ENCODE measurements at regions not wholly inside any gene's neighbourhood (a gene's known extent, or its start where the extent isn't known, plus 50 kb on each side); places are given as distances from the start of the nearest gene placed in this dataset.

GRCh38 chr6:81093051-81093450 is 659.4 kb downstream of the TENT5A start:
- Histone ChIP-seq H3K9me3 (ENCODE audit: control insufficient read depth in 2 of 2, low read length in 2 of 2) (no peaks in the 10 kb centered on the region), H3K4me1 (ENCODE audit: control insufficient read depth, insufficient read depth, low read length) (no peaks in the 10 kb centered on the region), H3K27me3 (ENCODE audit: control insufficient read depth in 1 of 2, insufficient read depth in 2 of 2, low read length in 2 of 2) (no peaks in the 10 kb centered on the region), H3K36me3 (ENCODE audit: control insufficient read depth in 2 of 2, insufficient read depth in 2 of 2, low read length in 2 of 2) (no peaks in the 10 kb centered on the region), H3K27ac (ENCODE audit: low read length) (no peak overlapping the region), H3K4me3 (ENCODE audit: low read length in 2 of 2) (no peak overlapping the region), H3K9ac (ENCODE audit: low read length in 2 of 2) (no peak overlapping the region)

GRCh38 chr6:81088145-81088544 is 664.3 kb downstream of the TENT5A start:
- no peak overlapping the region for H3K4me3 ChIP-seq (ENCODE audit: low read length in 2 of 2)
- no peak overlapping the region for H3K27ac ChIP-seq (ENCODE audit: low read length)

DNA sequence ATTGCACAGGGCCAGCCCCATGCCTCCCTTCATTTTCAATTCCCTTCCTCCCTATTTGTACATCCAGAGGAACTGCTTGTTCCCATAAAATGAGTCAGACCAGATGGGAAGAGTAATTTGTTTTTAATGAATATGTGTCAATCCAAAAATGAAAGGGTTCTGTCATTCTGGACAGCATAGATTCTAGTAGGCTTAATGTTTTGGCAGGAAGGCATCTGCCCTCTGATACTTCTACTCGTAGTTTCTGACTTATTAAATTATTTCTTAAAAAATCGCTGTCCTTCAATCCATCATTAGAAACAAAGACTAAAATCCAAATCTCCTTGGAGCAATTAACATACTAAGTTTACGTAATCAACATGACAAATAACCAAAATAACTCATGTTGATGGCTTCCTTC is 665.5 kb downstream of the TENT5A start:
- H3K4me3 ChIP-seq (ENCODE audit: low read length in 2 of 2): no peak overlapping the region
- H3K36me3 ChIP-seq (ENCODE audit: control insufficient read depth in 2 of 2, insufficient read depth in 2 of 2, low read length in 2 of 2): no peaks in the 10 kb centered on the region
- H3K9me3 ChIP-seq (ENCODE audit: control insufficient read depth in 2 of 2, low read length in 2 of 2): no peaks in the 10 kb centered on the region
- H3K27me3 ChIP-seq (ENCODE audit: control insufficient read depth in 1 of 2, insufficient read depth in 2 of 2, low read length in 2 of 2): no peaks in the 10 kb centered on the region
- H3K27ac ChIP-seq (ENCODE audit: low read length): no peak overlapping the region
- H3K9ac ChIP-seq (ENCODE audit: low read length in 2 of 2): no peak overlapping the region
- no peaks in the 10 kb centered on the region for H3K4me1 ChIP-seq (ENCODE audit: control insufficient read depth, insufficient read depth, low read length)

More at GRCh38 chr6:81088145-81088544, 664.3 kb downstream of the TENT5A start:
- H3K9ac ChIP-seq (ENCODE audit: low read length in 2 of 2): no peak overlapping the region
- no peaks in the 10 kb centered on the region for H3K27me3 ChIP-seq (ENCODE audit: control insufficient read depth in 1 of 2, insufficient read depth in 2 of 2, low read length in 2 of 2)
- H3K9me3 ChIP-seq (ENCODE audit: control insufficient read depth in 2 of 2, low read length in 2 of 2): no peaks in the 10 kb centered on the region
- H3K4me1 ChIP-seq (ENCODE audit: control insufficient read depth, insufficient read depth, low read length): no peaks in the 10 kb centered on the region
- no peaks in the 10 kb centered on the region for H3K36me3 ChIP-seq (ENCODE audit: control insufficient read depth in 2 of 2, insufficient read depth in 2 of 2, low read length in 2 of 2)

DNA sequence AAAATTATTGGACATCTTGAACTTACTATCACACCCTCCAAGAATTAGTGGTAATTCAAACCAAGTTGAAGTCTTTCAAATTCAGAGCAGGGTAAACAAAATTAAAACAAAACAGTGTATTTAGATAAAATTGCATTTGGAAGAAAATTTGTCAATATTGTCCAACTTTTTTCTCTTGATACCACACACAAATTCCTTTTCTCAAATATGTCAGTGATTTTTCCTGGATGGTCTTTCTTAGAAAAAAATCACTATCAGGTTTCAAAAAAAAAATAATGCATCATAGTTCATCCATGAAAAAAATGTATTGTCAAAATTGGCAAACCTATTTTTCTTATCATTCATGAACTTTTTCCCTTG is 667.1 kb downstream of the TENT5A start:
- Histone ChIP-seq H3K4me3 (ENCODE audit: low read length in 2 of 2) (no peak overlapping the region), H3K9me3 (ENCODE audit: control insufficient read depth in 2 of 2, low read length in 2 of 2) (no peaks in the 10 kb centered on the region), H3K4me1 (ENCODE audit: control insufficient read depth, insufficient read depth, low read length) (no peaks in the 10 kb centered on the region), H3K36me3 (ENCODE audit: control insufficient read depth in 2 of 2, insufficient read depth in 2 of 2, low read length in 2 of 2) (no peaks in the 10 kb centered on the region), H3K27ac (ENCODE audit: low read length) (no peak overlapping the region), H3K27me3 (ENCODE audit: control insufficient read depth in 1 of 2, insufficient read depth in 2 of 2, low read length in 2 of 2) (no peaks in the 10 kb centered on the region), H3K9ac (ENCODE audit: low read length in 2 of 2) (no peak overlapping the region)

- Histone ChIP-seq H3K9ac (ENCODE audit: low read length in 2 of 2) (no peak overlapping the region), H3K27ac (ENCODE audit: low read length) (no peak overlapping the region), H3K4me3 (ENCODE audit: low read length in 2 of 2) (no peak overlapping the region), H3K27me3 (ENCODE audit: control insufficient read depth in 1 of 2, insufficient read depth in 2 of 2, low read length in 2 of 2) (no peaks in the 10 kb centered on the region), H3K9me3 (ENCODE audit: control insufficient read depth in 2 of 2, low read length in 2 of 2) (no peaks in the 10 kb centered on the region), H3K4me1 (ENCODE audit: control insufficient read depth, insufficient read depth, low read length) (no peaks in the 10 kb centered on the region), H3K36me3 (ENCODE audit: control insufficient read depth in 2 of 2, insufficient read depth in 2 of 2, low read length in 2 of 2) (no peaks in the 10 kb centered on the region)
Measured at GRCh38 chr6:81084776-81085430, 667.6 kb downstream of the TENT5A start.

DNA sequence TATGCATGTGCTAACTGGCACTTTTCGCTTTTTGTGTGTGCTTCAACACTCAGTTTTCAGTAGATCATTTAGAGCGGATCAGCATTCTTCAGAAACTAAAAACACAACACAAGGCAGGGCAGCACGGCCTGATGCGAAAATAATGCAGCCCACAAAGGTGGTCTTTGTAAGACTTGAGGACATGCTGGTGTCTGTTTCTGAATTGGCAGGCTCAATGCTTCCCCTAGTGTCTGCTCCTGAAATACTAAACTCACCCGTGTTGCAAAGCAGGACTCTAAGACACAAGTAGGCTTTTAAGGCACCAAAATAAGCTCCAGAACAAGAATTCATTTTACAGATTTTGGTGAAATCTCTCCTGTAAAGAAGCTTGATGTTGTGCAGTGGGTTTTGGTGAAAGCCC is 676.5 kb downstream of the TENT5A start:
- H3K4me3 ChIP-seq (ENCODE audit: low read length in 2 of 2): no peak overlapping the region
- H3K27ac ChIP-seq (ENCODE audit: low read length): no peak overlapping the region
- no peaks in the 10 kb centered on the region for H3K36me3 ChIP-seq (ENCODE audit: control insufficient read depth in 2 of 2, insufficient read depth in 2 of 2, low read length in 2 of 2)
- no peaks in the 10 kb centered on the region for H3K9me3 ChIP-seq (ENCODE audit: control insufficient read depth in 2 of 2, low read length in 2 of 2)
- H3K27me3 ChIP-seq (ENCODE audit: control insufficient read depth in 1 of 2, insufficient read depth in 2 of 2, low read length in 2 of 2): no peaks in the 10 kb centered on the region
- H3K9ac ChIP-seq (ENCODE audit: low read length in 2 of 2): no peak overlapping the region
- no peaks in the 10 kb centered on the region for H3K4me1 ChIP-seq (ENCODE audit: control insufficient read depth, insufficient read depth, low read length)

GRCh38 chr6:81073318-81073717 is 679.2 kb downstream of the TENT5A start:
- no peaks in the 10 kb centered on the region for H3K36me3 ChIP-seq (ENCODE audit: control insufficient read depth in 2 of 2, insufficient read depth in 2 of 2, low read length in 2 of 2)
- H3K4me1 ChIP-seq (ENCODE audit: control insufficient read depth, insufficient read depth, low read length): no peaks in the 10 kb centered on the region
- no peaks in the 10 kb centered on the region for H3K9me3 ChIP-seq (ENCODE audit: control insufficient read depth in 2 of 2, low read length in 2 of 2)
- H3K27me3 ChIP-seq (ENCODE audit: control insufficient read depth in 1 of 2, insufficient read depth in 2 of 2, low read length in 2 of 2): no peaks in the 10 kb centered on the region
- H3K9ac ChIP-seq (ENCODE audit: low read length in 2 of 2): no peak overlapping the region
- no peak overlapping the region for H3K4me3 ChIP-seq (ENCODE audit: low read length in 2 of 2)
- no peak overlapping the region for H3K27ac ChIP-seq (ENCODE audit: low read length)

DNA sequence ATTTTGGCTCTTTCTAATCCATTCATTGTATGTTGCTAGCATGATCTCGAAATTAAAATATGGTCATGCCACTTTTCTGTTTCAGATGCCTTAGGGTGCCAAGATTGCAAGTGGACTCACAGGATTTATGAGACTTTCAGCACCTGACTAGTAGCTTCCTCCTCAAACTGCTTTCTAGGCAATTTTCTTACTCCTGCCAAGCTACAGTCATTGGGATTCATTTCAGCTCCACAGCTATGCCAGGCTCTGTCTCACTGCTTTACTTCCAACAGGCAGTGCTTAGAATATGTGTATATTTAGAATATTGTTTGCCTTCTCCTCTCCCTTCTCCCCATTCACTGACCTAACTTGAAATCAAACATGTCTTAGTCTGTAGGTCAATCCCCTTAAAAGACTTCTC is 681.4 kb downstream of the TENT5A start:
- no peak overlapping the region for H3K4me3 ChIP-seq (ENCODE audit: low read length in 2 of 2)
- no peaks in the 10 kb centered on the region for H3K9me3 ChIP-seq (ENCODE audit: control insufficient read depth in 2 of 2, low read length in 2 of 2)
- H3K9ac ChIP-seq (ENCODE audit: low read length in 2 of 2): no peak overlapping the region
- no peaks in the 10 kb centered on the region for H3K4me1 ChIP-seq (ENCODE audit: control insufficient read depth, insufficient read depth, low read length)
- no peak overlapping the region for H3K27ac ChIP-seq (ENCODE audit: low read length)
- no peaks in the 10 kb centered on the region for H3K27me3 ChIP-seq (ENCODE audit: control insufficient read depth in 1 of 2, insufficient read depth in 2 of 2, low read length in 2 of 2)
- H3K36me3 ChIP-seq (ENCODE audit: control insufficient read depth in 2 of 2, insufficient read depth in 2 of 2, low read length in 2 of 2): no peaks in the 10 kb centered on the region

GRCh38 chr6:81067057-81067456 is 685.4 kb downstream of the TENT5A start:
- Histone ChIP-seq H3K36me3 (ENCODE audit: control insufficient read depth in 2 of 2, insufficient read depth in 2 of 2, low read length in 2 of 2) (no peaks in the 10 kb centered on the region), H3K4me1 (ENCODE audit: control insufficient read depth, insufficient read depth, low read length) (no peaks in the 10 kb centered on the region), H3K4me3 (ENCODE audit: low read length in 2 of 2) (no peak overlapping the region)

GRCh38 chr6:81063891-81064290 is 688.6 kb downstream of the TENT5A start:
- Histone ChIP-seq H3K36me3 (ENCODE audit: control insufficient read depth in 2 of 2, insufficient read depth in 2 of 2, low read length in 2 of 2) (no peaks in the 10 kb centered on the region), H3K4me3 (ENCODE audit: low read length in 2 of 2) (no peak overlapping the region), H3K27ac (ENCODE audit: low read length) (no peak overlapping the region), H3K27me3 (ENCODE audit: control insufficient read depth in 1 of 2, insufficient read depth in 2 of 2, low read length in 2 of 2) (no peaks in the 10 kb centered on the region), H3K9me3 (ENCODE audit: control insufficient read depth in 2 of 2, low read length in 2 of 2) (no peaks in the 10 kb centered on the region), H3K9ac (ENCODE audit: low read length in 2 of 2) (no peak overlapping the region), H3K4me1 (ENCODE audit: control insufficient read depth, insufficient read depth, low read length) (no peaks in the 10 kb centered on the region)

More at GRCh38 chr6:81067057-81067456, 685.4 kb downstream of the TENT5A start:
- H3K9ac ChIP-seq (ENCODE audit: low read length in 2 of 2): no peak overlapping the region
- H3K27me3 ChIP-seq (ENCODE audit: control insufficient read depth in 1 of 2, insufficient read depth in 2 of 2, low read length in 2 of 2): no peaks in the 10 kb centered on the region
- H3K9me3 ChIP-seq (ENCODE audit: control insufficient read depth in 2 of 2, low read length in 2 of 2): no peaks in the 10 kb centered on the region
- no peak overlapping the region for H3K27ac ChIP-seq (ENCODE audit: low read length)

DNA sequence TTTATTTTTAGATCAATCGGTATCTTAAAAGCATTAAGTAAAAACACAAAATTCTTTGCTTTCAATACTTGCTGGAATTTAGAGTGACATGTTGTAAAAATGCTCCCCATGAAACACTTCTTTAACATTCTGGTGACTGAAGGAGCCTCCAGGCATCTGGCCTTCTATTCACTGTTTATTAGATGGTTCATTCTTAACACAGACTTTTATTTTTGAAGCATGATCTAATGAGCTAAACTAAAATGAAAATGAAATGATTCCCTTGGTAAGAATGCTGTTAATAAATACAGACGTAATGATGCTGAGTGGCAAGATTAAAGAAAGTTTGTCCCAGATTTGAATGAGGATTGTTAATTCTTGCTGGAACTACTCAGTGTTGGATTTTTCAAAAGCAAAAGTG is 698.4 kb downstream of the TENT5A start:
- Histone ChIP-seq H3K4me1 (ENCODE audit: control insufficient read depth, insufficient read depth, low read length) (no peaks in the 10 kb centered on the region), H3K27ac (ENCODE audit: low read length) (no peak overlapping the region), H3K4me3 (ENCODE audit: low read length in 2 of 2) (no peak overlapping the region), H3K36me3 (ENCODE audit: control insufficient read depth in 2 of 2, insufficient read depth in 2 of 2, low read length in 2 of 2) (no peaks in the 10 kb centered on the region), H3K9ac (ENCODE audit: low read length in 2 of 2) (no peak overlapping the region), H3K9me3 (ENCODE audit: control insufficient read depth in 2 of 2, low read length in 2 of 2) (no peaks in the 10 kb centered on the region), H3K27me3 (ENCODE audit: control insufficient read depth in 1 of 2, insufficient read depth in 2 of 2, low read length in 2 of 2) (no peaks in the 10 kb centered on the region)
